DOHH2 (cell line): ENCODE measurements at regions not wholly inside any gene's neighbourhood (a gene's known extent, or its start where the extent isn't known, plus 50 kb on each side); places are given as distances from the start of the nearest gene placed in this dataset.

ENCODE experiments used
- H3F3A ChIP-seq: fragments of 200-600 bp; sonication (generic), shearing (Covaris generic); 2 replicates; pipeline ENCODE4 v1.6.0; 2016; ENCODE audit warnings: antibody characterized with exemption, mild to moderate bottlenecking; ENCODE audit not compliant: control insufficient read depth, insufficient read depth
- H3K27ac ChIP-seq: fragments of 200-600 bp; sonication (generic); 2 replicates; pipeline ENCODE4 v1.5.1; 2014; ENCODE audit warnings: low read depth, mild to moderate bottlenecking, low read length, moderate library complexity
- H3K27me3 ChIP-seq: fragments of 200-600 bp; sonication (generic); 2 replicates; pipeline ENCODE4 v1.6.1; 2014; ENCODE audit warnings: mild to moderate bottlenecking, low read length, mixed read lengths; ENCODE audit not compliant: control insufficient read depth
- H3K36me3 ChIP-seq: fragments of 200-600 bp; sonication (generic); 2 replicates; pipeline ENCODE4 v1.6.1; 2014; ENCODE audit warnings: mild to moderate bottlenecking, low read length, moderate library complexity, mixed read lengths; ENCODE audit not compliant: control insufficient read depth
- H3K4me1 ChIP-seq: fragments of 200-600 bp; sonication (generic); 2 replicates; pipeline ENCODE4 v1.6.1; 2014; ENCODE audit warnings: mild to moderate bottlenecking, low read length, mixed read lengths; ENCODE audit not compliant: control insufficient read depth
- H3K4me2 ChIP-seq: fragments of 200-600 bp; sonication (generic); 2 replicates; pipeline ENCODE4 v1.6.0; 2014; ENCODE audit warnings: mild to moderate bottlenecking, low read length, moderate library complexity
- H3K4me3 ChIP-seq: fragments of 200-600 bp; sonication (generic); 2 replicates; pipeline ENCODE4 v1.5.1; 2014; ENCODE audit warnings: mild to moderate bottlenecking, low read length, mixed read lengths
- H3K79me2 ChIP-seq: fragments of 200-600 bp; sonication (generic); 2 replicates; pipeline ENCODE4 v1.6.1; 2014; ENCODE audit warnings: mild to moderate bottlenecking, low read length, mixed read lengths; ENCODE audit not compliant: control insufficient read depth
- H3K9me2 ChIP-seq: fragments of 200-600 bp; sonication (generic); replicated peaks from 2 replicates; pipeline ENCODE4 v1.6.1; 2014; ENCODE audit warnings: mild to moderate bottlenecking, low read length, mixed read lengths; ENCODE audit not compliant: control insufficient read depth
- H3K9me3 ChIP-seq: fragments of 200-600 bp; sonication (generic); 2 replicates; pipeline ENCODE4 v1.6.1; 2014; ENCODE audit warnings: antibody characterized with exemption, low read length, mixed read lengths; ENCODE audit not compliant: control insufficient read depth, insufficient read depth
- H4K20me1 ChIP-seq: fragments of 200-600 bp; sonication (generic); 2 replicates; pipeline ENCODE4 v1.6.0; 2014; ENCODE audit warnings: low read depth, mild to moderate bottlenecking, antibody characterized with exemption, low read length, moderate library complexity; ENCODE audit not compliant: control insufficient read depth, insufficient read depth
- EZH2phosphoT487 ChIP-seq: fragments of 200-600 bp; sonication (generic); IDR thresholded peaks from 2 replicates; pipeline ENCODE4 v1.6.1; 2017; ENCODE audit warnings: borderline replicate concordance, mild to moderate bottlenecking, antibody characterized with exemption, low read length, moderate library complexity, mixed read lengths
- TF ChIP-seq, protein P1 (sequence below): fragments of 200-600 bp; sonication (generic); IDR thresholded peaks from one replicate; pipeline ENCODE4 v1.5.1; 2014; ENCODE audit warnings: antibody characterized with exemption, mild to moderate bottlenecking, low read depth, low read length; ENCODE audit not compliant: poor library complexity, severe bottlenecking

DNA sequence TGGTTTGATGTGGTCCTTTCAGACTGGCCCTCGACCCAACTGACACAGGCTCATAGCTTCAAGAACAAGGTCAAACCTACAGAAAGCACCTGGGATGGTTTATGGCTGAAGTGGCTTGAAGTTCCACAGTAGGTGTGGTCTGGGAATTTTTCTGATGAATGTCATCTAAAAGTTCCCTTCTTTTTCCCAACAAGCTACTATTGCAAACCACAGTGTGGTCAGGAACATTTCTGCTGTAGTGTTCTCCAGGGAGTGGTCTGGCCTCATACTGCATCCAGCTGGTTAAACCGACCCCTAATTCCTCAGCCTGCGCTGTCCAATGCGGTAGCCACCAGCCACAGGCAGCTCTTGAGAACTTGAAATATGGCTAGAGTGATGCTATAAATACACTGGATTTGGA is 92.7 kb downstream of the FAM124B start:
- no peak for TF ChIP-seq EZH2phosphoT487
- TF ChIP-seq, protein P1, sequence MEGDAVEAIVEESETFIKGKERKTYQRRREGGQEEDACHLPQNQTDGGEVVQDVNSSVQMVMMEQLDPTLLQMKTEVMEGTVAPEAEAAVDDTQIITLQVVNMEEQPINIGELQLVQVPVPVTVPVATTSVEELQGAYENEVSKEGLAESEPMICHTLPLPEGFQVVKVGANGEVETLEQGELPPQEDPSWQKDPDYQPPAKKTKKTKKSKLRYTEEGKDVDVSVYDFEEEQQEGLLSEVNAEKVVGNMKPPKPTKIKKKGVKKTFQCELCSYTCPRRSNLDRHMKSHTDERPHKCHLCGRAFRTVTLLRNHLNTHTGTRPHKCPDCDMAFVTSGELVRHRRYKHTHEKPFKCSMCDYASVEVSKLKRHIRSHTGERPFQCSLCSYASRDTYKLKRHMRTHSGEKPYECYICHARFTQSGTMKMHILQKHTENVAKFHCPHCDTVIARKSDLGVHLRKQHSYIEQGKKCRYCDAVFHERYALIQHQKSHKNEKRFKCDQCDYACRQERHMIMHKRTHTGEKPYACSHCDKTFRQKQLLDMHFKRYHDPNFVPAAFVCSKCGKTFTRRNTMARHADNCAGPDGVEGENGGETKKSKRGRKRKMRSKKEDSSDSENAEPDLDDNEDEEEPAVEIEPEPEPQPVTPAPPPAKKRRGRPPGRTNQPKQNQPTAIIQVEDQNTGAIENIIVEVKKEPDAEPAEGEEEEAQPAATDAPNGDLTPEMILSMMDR: no peak
- no peaks in the 10 kb centered on the region for H3K36me3 ChIP-seq
- H3K79me2 ChIP-seq: no peaks in the 10 kb centered on the region
- H3K9me2 ChIP-seq: no peaks in the 10 kb centered on the region
- H4K20me1 ChIP-seq: no peaks in the 10 kb centered on the region
- no peaks in the 10 kb centered on the region for H3F3A ChIP-seq
- no peak overlapping the region for H3K4me2 ChIP-seq
- peaks cover 14% of the 10 kb centered on the region for H3K27me3 ChIP-seq
- no peak overlapping the region for H3K27ac ChIP-seq
- no peaks in the 10 kb centered on the region for H3K9me3 ChIP-seq
- H3K4me3 ChIP-seq: no peak overlapping the region
- H3K4me1 ChIP-seq: no peaks in the 10 kb centered on the region

DNA sequence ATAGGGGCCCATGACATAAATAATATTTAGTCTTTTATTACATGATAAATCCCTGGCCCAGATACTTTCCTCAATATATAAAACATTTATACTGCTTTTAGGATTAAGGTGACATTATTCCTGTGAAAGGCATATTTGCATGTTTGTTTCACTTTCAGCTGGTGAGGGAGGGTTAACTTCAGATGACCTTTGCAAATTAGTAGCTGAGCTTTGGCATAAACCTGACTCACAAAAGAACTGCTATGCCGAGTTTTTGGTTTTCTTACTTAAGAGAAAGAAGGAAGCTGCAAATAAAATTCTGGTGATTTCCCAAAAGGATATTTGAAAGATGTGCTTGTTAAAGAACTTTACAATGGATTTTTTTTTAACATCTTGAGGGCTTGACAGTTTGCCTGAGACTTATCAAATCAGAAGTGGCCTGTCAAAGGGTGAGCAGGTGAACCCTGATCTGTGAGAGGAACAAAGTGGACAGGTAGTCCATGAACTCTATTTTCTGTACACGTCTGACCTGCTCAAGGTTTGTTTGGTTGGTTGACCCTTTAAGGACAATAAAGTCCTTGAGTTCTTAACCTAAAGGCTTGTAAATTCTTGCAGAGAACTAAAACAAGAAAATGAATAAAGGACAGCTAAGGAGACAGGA is 93.5 kb downstream of the FAM124B start:
- H3K36me3 ChIP-seq: no peaks in the 10 kb centered on the region
- no peak overlapping the region for H3K4me2 ChIP-seq
- H3K27me3 ChIP-seq: peaks cover 12% of the 10 kb centered on the region; the same call in 1 of the 2 replicates
- no peak overlapping the region for H3K27ac ChIP-seq
- H3F3A ChIP-seq: no peaks in the 10 kb centered on the region
- no peaks in the 10 kb centered on the region for H4K20me1 ChIP-seq
- no peaks in the 10 kb centered on the region for H3K9me2 ChIP-seq
- TF ChIP-seq, protein P1: no peak
- no peaks in the 10 kb centered on the region for H3K4me1 ChIP-seq
- no peaks in the 10 kb centered on the region for H3K9me3 ChIP-seq
- no peak overlapping the region for H3K4me3 ChIP-seq
- no peaks in the 10 kb centered on the region for H3K79me2 ChIP-seq

DNA sequence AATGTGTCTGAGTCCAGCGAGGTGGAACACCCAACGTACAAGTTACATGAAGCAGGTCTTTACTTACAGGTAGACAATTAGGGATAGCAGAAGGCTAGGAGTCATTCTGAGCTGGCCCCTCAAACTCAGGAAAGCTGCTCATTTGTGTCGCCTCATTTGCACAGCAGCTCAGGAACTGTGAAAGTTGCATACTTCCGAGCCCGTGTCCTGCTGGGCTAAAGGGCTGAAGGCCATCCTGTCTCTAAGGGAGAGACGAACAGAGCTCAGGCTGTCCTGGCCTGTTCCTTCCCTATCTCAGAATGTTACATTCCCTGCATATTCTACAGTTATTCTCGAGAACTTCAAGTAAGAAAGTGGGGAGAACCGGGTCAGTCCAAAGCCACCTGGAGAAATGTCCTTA is 99.0 kb downstream of the FAM124B start:
- Histone ChIP-seq H3K36me3 (no peaks in the 10 kb centered on the region), H3K9me2 (no peaks in the 10 kb centered on the region), H3K9me3 (no peaks in the 10 kb centered on the region), H4K20me1 (no peaks in the 10 kb centered on the region), H3K4me3 (no peak overlapping the region), H3K27ac (no peak overlapping the region), H3K4me1 (no peaks in the 10 kb centered on the region), H3K4me2 (no peak overlapping the region), H3K27me3 (no peaks in the 10 kb centered on the region), H3K79me2 (no peaks in the 10 kb centered on the region), H3F3A (no peaks in the 10 kb centered on the region)
- TF ChIP-seq, protein P1: no peak
- no peak for TF ChIP-seq EZH2phosphoT487

DNA sequence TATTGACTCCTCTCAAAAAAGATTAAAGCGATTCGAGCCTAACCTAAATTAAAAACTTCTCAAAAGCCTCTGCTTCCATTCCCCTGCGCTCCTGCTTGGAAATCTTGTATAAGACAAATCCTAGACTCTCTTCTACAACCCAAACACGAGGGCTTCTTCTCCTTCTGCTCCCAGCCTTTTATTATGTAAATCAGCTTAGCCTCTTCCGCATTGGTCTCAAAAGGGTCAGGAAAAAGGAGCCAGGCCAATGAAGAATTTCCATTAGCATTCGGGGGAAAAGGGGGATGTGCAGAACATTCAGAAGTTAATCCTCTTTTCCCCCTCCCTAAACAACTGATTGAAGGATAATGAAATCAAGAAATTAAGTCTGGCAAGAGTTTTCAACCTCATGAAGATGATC is 107.9 kb downstream of the FAM124B start:
- H3K27me3 ChIP-seq: peaks cover 5% of the 10 kb centered on the region; the same call in 1 of the 2 replicates
- H3K27ac ChIP-seq: no peak overlapping the region
- H3K9me2 ChIP-seq: no peaks in the 10 kb centered on the region
- H3F3A ChIP-seq: no peaks in the 10 kb centered on the region
- TF ChIP-seq EZH2phosphoT487: no peak
- TF ChIP-seq, protein P1: no peak
- no peaks in the 10 kb centered on the region for H3K4me1 ChIP-seq
- H3K4me2 ChIP-seq: no peak overlapping the region
- no peaks in the 10 kb centered on the region for H3K79me2 ChIP-seq
- no peaks in the 10 kb centered on the region for H4K20me1 ChIP-seq
- no peaks in the 10 kb centered on the region for H3K36me3 ChIP-seq
- H3K9me3 ChIP-seq: no peaks in the 10 kb centered on the region
- H3K4me3 ChIP-seq: no peak overlapping the region
